H1 (cell line): ENCODE measurements at regions not wholly inside any gene's neighbourhood (a gene's known extent, or its start where the extent isn't known, plus 50 kb on each side); places are given as distances from the start of the nearest gene placed in this dataset.

ENCODE experiments used
- CTCF ChIA-PET: fragments of 300-600 bp; sonication (Branson Sonifier 250); formaldehyde crosslinking; loops from one replicate; lab custom pipeline; 2021; ENCODE audit not compliant: partially characterized antibody; lab: Charles Lee
- POLR2A ChIA-PET: fragments of 300-600 bp; sonication (Branson Sonifier 250); formaldehyde crosslinking; loops from one replicate; lab custom pipeline; 2021; ENCODE audit warnings: inconsistent platforms; ENCODE audit not compliant: partially characterized antibody; lab: Charles Lee
- DNase-seq, 2 experiments: peaks; one replicate each; pipeline versions ENCODE4 v3.0.0 to v3.0.0-alpha.2; 2010 to 2022; ENCODE audit warnings: low spot score in 2 of 2, low read depth in 1 of 2, mixed read lengths in 1 of 2
- FAIRE-seq: peaks from 2 replicates; lab custom pipeline; 2011; peaks lifted over from hg19 to GRCh38; lab: Jason Lieb, UNC
- H2AFZ ChIP-seq: 2 replicates; pipeline ENCODE4 v1.8.1; 2012; ENCODE audit warnings: low read length, inconsistent platforms
- H2AK5ac ChIP-seq: 2 replicates; pipeline ENCODE4 v1.6.1; 2013; ENCODE audit warnings: low read depth, low read length
- H2BK120ac ChIP-seq: replicated peaks from 2 replicates; pipeline ENCODE3; 2013; ENCODE audit warnings: low read depth, low read length, inconsistent platforms
- H2BK12ac ChIP-seq: 2 replicates; pipeline ENCODE4 v1.6.1; 2013; ENCODE audit warnings: low read depth, low read length
- H2BK15ac ChIP-seq: 2 replicates; pipeline ENCODE4 v1.6.1; 2013; ENCODE audit warnings: low read length
- H2BK20ac ChIP-seq: 2 replicates; pipeline ENCODE4 v1.6.1; 2013; ENCODE audit warnings: low read length
- H2BK5ac ChIP-seq: 2 replicates; pipeline ENCODE4 v1.6.1; 2013; ENCODE audit warnings: low read depth, low read length
- H3K14ac ChIP-seq: 2 replicates; pipeline ENCODE4 v1.6.1; 2013; ENCODE audit warnings: inconsistent platforms; ENCODE audit not compliant: insufficient read length
- H3K18ac ChIP-seq: 2 replicates; pipeline ENCODE4 v1.6.1; 2013; ENCODE audit warnings: low read length; ENCODE audit errors: extremely low read depth
- H3K23ac ChIP-seq: 2 replicates; pipeline ENCODE4 v1.6.1; 2013; ENCODE audit warnings: inconsistent platforms; ENCODE audit not compliant: insufficient read length
- H3K23me2 ChIP-seq: 2 replicates; pipeline ENCODE4 v1.6.1; 2013; ENCODE audit warnings: low read depth, low read length
- H3K27ac ChIP-seq: 2 replicates; pipeline ENCODE4 v1.6.1; 2011; ENCODE audit warnings: low read depth, low read length, inconsistent platforms
- H3K27me3 ChIP-seq, 4 experiments: replicated peaks in 1 of 4; 1 replicate in 1 of 4; 2 replicates in 3 of 4; pipeline versions ENCODE4 v1.6.1 to v1.8.1; 2011 to 2013; ENCODE audit warnings: low read length in 3 of 4, mild to moderate bottlenecking in 3 of 4, inconsistent platforms in 2 of 4, mixed read lengths in 2 of 4, moderate library complexity in 1 of 4; ENCODE audit not compliant: control insufficient read depth in 3 of 4, insufficient read depth in 3 of 4; ENCODE audit errors: extremely low read depth in 1 of 4
- H3K36me3 ChIP-seq, 4 experiments: 2 replicates each; pipeline versions ENCODE4 v1.6.1 to v1.8.1; 2011 to 2013; ENCODE audit warnings: mild to moderate bottlenecking in 4 of 4, low read length in 3 of 4, moderate library complexity in 2 of 4, control low read depth in 1 of 4, inconsistent platforms in 1 of 4; ENCODE audit not compliant: insufficient read depth in 4 of 4, control insufficient read depth in 2 of 4
- H3K4ac ChIP-seq: replicated peaks from 2 replicates; pipeline ENCODE3; 2013; ENCODE audit warnings: low read length, low read depth, mixed read lengths, inconsistent platforms; ENCODE audit not compliant: insufficient read length
- H3K4me1 ChIP-seq, 4 experiments: replicated peaks in 1 of 4; 1 replicate in 1 of 4; 2 replicates in 3 of 4; pipeline versions ENCODE4 v1.6.1 to v1.8.1; 2011 to 2013; ENCODE audit warnings: low read length in 3 of 4, inconsistent platforms in 2 of 4, mixed read lengths in 1 of 4; ENCODE audit not compliant: insufficient read depth in 4 of 4, control insufficient read depth in 3 of 4
- H3K4me2 ChIP-seq, 2 experiments: 2 replicates each; pipeline versions ENCODE4 v1.6.1 to v1.8.1; 2011 to 2013; ENCODE audit warnings: low read depth in 2 of 2, low read length in 2 of 2, control low read depth in 1 of 2, inconsistent platforms in 1 of 2, mild to moderate bottlenecking in 1 of 2; ENCODE audit not compliant: insufficient read depth in 1 of 2
- H3K4me3 ChIP-seq, 4 experiments: fragments of 200-600, 300-600 bp in 1 of 4; sonication (generic), shearing (Covaris generic), sonication (Bioruptor Twin) in 1 of 4; 2 replicates each; pipeline versions ENCODE4 v1.5.1 to v1.8.1; 2011 to 2016; ENCODE audit warnings: low read length in 4 of 4, low read depth in 3 of 4, control low read depth in 2 of 4, inconsistent platforms in 2 of 4, mild to moderate bottlenecking in 2 of 4, mixed read lengths in 1 of 4, moderate library complexity in 1 of 4; ENCODE audit not compliant: insufficient read depth in 2 of 4; ENCODE audit errors: extremely low read depth in 1 of 4
- H3K56ac ChIP-seq: replicated peaks from 2 replicates; pipeline ENCODE3; 2013; ENCODE audit warnings: low read depth, mild to moderate bottlenecking, mixed read lengths, low read length, inconsistent platforms; ENCODE audit not compliant: insufficient read length
- H3K79me1 ChIP-seq: 2 replicates; pipeline ENCODE4 v1.6.1; 2013; ENCODE audit warnings: low read depth, low read length, control low read depth
- H3K79me2 ChIP-seq, 2 experiments: 2 replicates each; pipeline versions ENCODE4 v1.6.1 to v1.8.1; 2012 to 2013; ENCODE audit warnings: low read length in 2 of 2, mild to moderate bottlenecking in 2 of 2, inconsistent platforms in 1 of 2; ENCODE audit not compliant: insufficient read depth in 2 of 2, control insufficient read depth in 1 of 2
- H3K9ac ChIP-seq, 4 experiments: replicated peaks in 1 of 4; 1 replicate in 1 of 4; 2 replicates in 3 of 4; pipeline versions ENCODE4 v1.6.1 to v1.8.1; 2011 to 2013; ENCODE audit warnings: low read depth in 3 of 4, low read length in 3 of 4, control low read depth in 2 of 4, mild to moderate bottlenecking in 2 of 4, moderate library complexity in 2 of 4, inconsistent platforms in 1 of 4; ENCODE audit errors: extremely low read depth in 1 of 4
- H3K9me3 ChIP-seq, 2 experiments: 2 replicates each; pipeline versions ENCODE4 v1.6.1 to v1.8.1; 2012 to 2013; ENCODE audit warnings: mild to moderate bottlenecking in 2 of 2, moderate library complexity in 2 of 2, control low read depth in 1 of 2, inconsistent platforms in 1 of 2, low read depth in 1 of 2, low read length in 1 of 2, mixed read lengths in 1 of 2; ENCODE audit not compliant: insufficient read depth in 2 of 2
- H4K20me1 ChIP-seq, 2 experiments: replicated peaks in 1 of 2; 2 replicates each; pipeline versions ENCODE3 to v1.8.1; 2011 to 2013; ENCODE audit warnings: inconsistent platforms in 2 of 2, low read length in 2 of 2, mild to moderate bottlenecking in 1 of 2; ENCODE audit not compliant: insufficient read depth in 2 of 2, control insufficient read depth in 1 of 2
- H4K5ac ChIP-seq: 2 replicates; pipeline ENCODE4 v1.6.1; 2013; ENCODE audit warnings: low read length, low read depth, mixed read lengths, inconsistent platforms; ENCODE audit not compliant: insufficient read length
- H4K8ac ChIP-seq: 2 replicates; pipeline ENCODE4 v1.8.0; 2013; ENCODE audit warnings: mild to moderate bottlenecking, moderate library complexity, low read length, inconsistent platforms; ENCODE audit not compliant: insufficient read depth; ENCODE audit errors: extremely low read depth
- H4K91ac ChIP-seq: replicated peaks from 2 replicates; pipeline ENCODE3; 2013; ENCODE audit warnings: low read length, mixed read lengths, inconsistent platforms; ENCODE audit not compliant: insufficient read length
- CBX5 ChIP-seq: fragments of 300-800, 300-1000 bp; sonication (generic); IDR thresholded peaks from 2 replicates; pipeline ENCODE4 v1.7.1; 2016; ENCODE audit warnings: antibody characterized with exemption, low read length, low read depth
- CHD2 ChIP-seq: IDR thresholded peaks from 2 replicates; pipeline ENCODE4 v1.6.1; 2012; ENCODE audit warnings: low read length, improper control_type of control experiment
- CTCF ChIP-seq, 3 experiments: IDR thresholded peaks; 1 replicate in 2 of 3; 2 replicates in 1 of 3; pipeline versions ENCODE4 v1.5.1 to v1.6.1; 2011; ENCODE audit warnings: low read length in 3 of 3, mild to moderate bottlenecking in 3 of 3, inconsistent platforms in 2 of 3, low read depth in 1 of 3, moderate library complexity in 1 of 3; ENCODE audit not compliant: insufficient read depth in 1 of 3; ENCODE audit errors: control extremely low read depth in 1 of 3
- KDM5A ChIP-seq: fragments of 200-600 bp; IDR thresholded peaks from 2 replicates; pipeline ENCODE4 v1.7.1; 2012; ENCODE audit warnings: mild to moderate bottlenecking, low read length, inconsistent platforms, mixed read lengths
- SIN3A ChIP-seq, 2 experiments: IDR thresholded peaks in 1 of 2; conservative IDR thresholded peaks in 1 of 2; 2 replicates each; pipeline ENCODE4 v1.6.1; 2011 to 2012; ENCODE audit warnings: low read length in 2 of 2, improper control_type of control experiment in 1 of 2, low read depth in 1 of 2, mild to moderate bottlenecking in 1 of 2
- SIRT6 ChIP-seq: IDR thresholded peaks from one replicate; pipeline ENCODE4 v1.7.1; 2012; ENCODE audit warnings: low read length, inconsistent platforms
- TEAD4 ChIP-seq: IDR thresholded peaks from 2 replicates; pipeline ENCODE4 v1.6.1; 2012; ENCODE audit warnings: low read depth, low read length, inconsistent platforms, mixed read lengths
- WGBS, 2 experiments: shearing (Covaris generic) in 1 of 2; methylation state at CpG; one replicate each; pipeline versions ENCODE4 v1.1.6 to v1.1.7; 2013 to 2015; ENCODE audit warnings: low lambda C conversion rate in 2 of 2, mixed read lengths in 2 of 2, inconsistent platforms in 1 of 2, low coverage in 1 of 2, missing lambda C conversion rate in 1 of 2; ENCODE audit not compliant: insufficient replicate concordance in 2 of 2, insufficient coverage in 1 of 2, insufficient read length in 1 of 2; ENCODE audit errors: extremely low coverage in 1 of 2, missing lambda C conversion rate in 1 of 2; 5-methylcytosine and 5-hydroxymethylcytosine counted together

- H4K5ac ChIP-seq = no peak overlapping the region
- no peaks in the 10 kb centered on the region for H3K27me3 ChIP-seq
- no peak overlapping the region for H4K8ac ChIP-seq
- no peaks in the 10 kb centered on the region for H4K20me1 ChIP-seq
- H3K4ac ChIP-seq = no peak overlapping the region
- CTCF ChIA-PET = interaction anchor here (0.6 to 0.7 kb wide), 2 partner anchors 405 to 799 kb away, joined by 3 read pairs; no protein-coding TSS in a partner anchor
- no peak overlapping the region for H3K23ac ChIP-seq
- H2BK20ac ChIP-seq = no peak overlapping the region
- no peak for FAIRE-seq
- H2BK15ac ChIP-seq = no peak overlapping the region
- H3K36me3 ChIP-seq = no peaks in the 10 kb centered on the region
- H3K56ac ChIP-seq = no peak overlapping the region
- H2AFZ ChIP-seq = no peak overlapping the region
- no peak overlapping the region for H3K18ac ChIP-seq
- H3K23me2 ChIP-seq = no peaks in the 10 kb centered on the region
- H3K79me1 ChIP-seq = no peaks in the 10 kb centered on the region
- H2BK5ac ChIP-seq = no peak overlapping the region
- H3K4me1 ChIP-seq = no peaks in the 10 kb centered on the region
- POLR2A ChIA-PET = interaction anchor here (0.6 to 1.6 kb wide), 2 partner anchors 13 to 14 kb away, joined by 3 to 5 read pairs; no protein-coding TSS in a partner anchor
- H2BK120ac ChIP-seq = no peak overlapping the region
- H4K91ac ChIP-seq = no peak overlapping the region
- H3K79me2 ChIP-seq = no peaks in the 10 kb centered on the region
- H3K27ac ChIP-seq = no peak overlapping the region
- no peak for DNase-seq
- H2BK12ac ChIP-seq = no peak overlapping the region
- WGBS, 2 experiments = 91% methylated on average over 7 of the region's 7 CpGs; no CpG with 5 or more reads in 1 of the 2 experiments
- H2AK5ac ChIP-seq = no peak overlapping the region
- no peak overlapping the region for H3K14ac ChIP-seq
- H3K4me3 ChIP-seq = no peak overlapping the region
- no peak overlapping the region for H3K4me2 ChIP-seq
- no peaks in the 10 kb centered on the region for H3K9me3 ChIP-seq
- no peak overlapping the region for H3K9ac ChIP-seq
- TF ChIP-seq CBX5 (no peak), CTCF (IDR thresholded peaks at IDR 0.05; ENCODE audit: control extremely low read depth in 1 of 3, insufficient read depth in 1 of 3, low read depth in 1 of 3, low read length in 3 of 3) (no peak), SIN3A (conservative IDR thresholded peaks at IDR 0.05 in 1 of 2, IDR thresholded peaks at IDR 0.05 in 1 of 2; ENCODE audit: low read depth in 1 of 2, low read length in 2 of 2) (no peak), CHD2 (no peak), TEAD4 (no peak), KDM5A (no peak), SIRT6 (no peak)
Observed at GRCh38 chr6:156700440-156701057, 76.6 kb upstream of the ARID1B start.
